K562 (cell line): ENCODE measurements at regions not wholly inside any gene's neighbourhood (a gene's known extent, or its start where the extent isn't known, plus 50 kb on each side); places are given as distances from the start of the nearest gene placed in this dataset.

Experiments
- CBX1 ChIP-seq: sonication (generic); IDR thresholded peaks from 2 replicates; pipeline ENCODE4 v1.6.1; 2016; ENCODE audit warnings: antibody characterized with exemption, low read depth, mild to moderate bottlenecking
- CSDE1 ChIP-seq, 2 experiments: fragments of 450-650 bp; IDR thresholded peaks; 2 replicates each; pipeline ENCODE4 v1.6.1; 2016; ENCODE audit warnings: mild to moderate bottlenecking in 1 of 2
- GATAD2A ChIP-seq: fragments of 450-650 bp; IDR thresholded peaks from 2 replicates; pipeline ENCODE4 v1.6.1; 2017
- HNRNPK ChIP-seq: fragments of 200-400 bp; formaldehyde crosslinking; IDR thresholded peaks from one replicate; pipeline ENCODE4 v1.6.1; 2018; ENCODE audit warnings: mild to moderate bottlenecking, low read depth, low read length; ENCODE audit not compliant: poor library complexity, severe bottlenecking
- JUNB ChIP-seq: fragments of 450-650 bp; formaldehyde crosslinking; conservative IDR thresholded peaks from 2 replicates; pipeline ENCODE4 v1.4.0; 2020; ENCODE audit warnings: mild to moderate bottlenecking
- MXI1 ChIP-seq: IDR thresholded peaks from 2 replicates; pipeline ENCODE4 v1.6.1; 2011; ENCODE audit warnings: low read depth, mild to moderate bottlenecking, improper control_type of control experiment, low read length
- RFX1 ChIP-seq: fragments of 450-650 bp; IDR thresholded peaks from 2 replicates; pipeline ENCODE4 v1.6.1; 2016; ENCODE audit warnings: mild to moderate bottlenecking, moderate library complexity
- SETDB1 ChIP-seq: IDR thresholded peaks from one replicate; pipeline ENCODE4 v1.6.1; 2012; ENCODE audit warnings: low read length, control low read depth, inconsistent platforms
- SMAD3 ChIP-seq: fragments of 450-650 bp; formaldehyde crosslinking; conservative IDR thresholded peaks from 2 replicates; pipeline ENCODE4 v1.4.0; 2020; ENCODE audit warnings: mild to moderate bottlenecking
- SMARCA5 ChIP-seq: fragments of 450-650 bp; IDR thresholded peaks from 2 replicates; pipeline ENCODE4 v1.6.1; 2016
- ZNF165 ChIP-seq: fragments of 250-450 bp; sonication (Bioruptor Pico); IDR thresholded peaks from 2 replicates; pipeline ENCODE4 v1.4.0; 2020; ENCODE audit warnings: borderline replicate concordance
- ZNF24 ChIP-seq: fragments of 450-650 bp; IDR thresholded peaks from 2 replicates; pipeline ENCODE4 v1.6.1; 2016
- ZNF696 ChIP-seq: fragments of 250-450 bp; sonication (Bioruptor Pico); conservative IDR thresholded peaks from 2 replicates; pipeline ENCODE4 v1.4.0; 2020; ENCODE audit warnings: mild to moderate bottlenecking, moderate library complexity
- ZNF77 ChIP-seq: fragments of 250-450 bp; sonication (Bioruptor Pico); IDR thresholded peaks from 2 replicates; pipeline ENCODE4 v1.5.0; 2020
- TF ChIP-seq, protein P1 (sequence below): sonication (generic); formaldehyde crosslinking; IDR thresholded peaks from 2 replicates; pipeline ENCODE4 v1.8.0; 2023; ENCODE audit warnings: missing genetic modification reagents, mild to moderate bottlenecking, borderline replicate concordance
- TF ChIP-seq, protein P2 (sequence below): sonication (generic); formaldehyde crosslinking; IDR thresholded peaks from 2 replicates; pipeline ENCODE4 v1.8.0; 2023; ENCODE audit warnings: mild to moderate bottlenecking, missing genetic modification reagents
- TF ChIP-seq, protein P3 (sequence below): fragments of 450-650 bp; IDR thresholded peaks from 2 replicates; pipeline ENCODE4 v1.6.1; 2016
- TF ChIP-seq, protein P4 (sequence below): IDR thresholded peaks from 2 replicates; pipeline ENCODE4 v1.6.1; 2014; ENCODE audit warnings: antibody characterized with exemption

DNA sequence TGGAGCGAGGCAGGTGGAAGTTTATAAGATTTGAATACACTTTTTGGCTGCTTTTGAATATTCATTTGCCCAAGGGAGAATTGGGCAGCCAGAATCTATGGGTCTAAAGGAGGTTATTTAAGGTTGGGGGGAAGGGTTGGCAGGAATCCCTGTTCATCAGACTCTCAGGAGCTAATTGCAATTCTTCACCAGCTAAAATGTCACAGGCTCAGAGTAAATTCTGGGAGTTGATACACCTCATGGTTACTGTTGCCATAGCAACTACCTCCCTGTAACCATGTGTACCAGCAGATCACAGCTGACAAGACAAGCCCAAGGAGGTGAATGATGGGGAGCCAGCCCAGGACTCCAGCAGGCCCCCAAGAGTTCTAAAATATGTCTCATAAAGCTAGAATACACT lies 75.5 kb downstream of the CAMK2N1 start (continued):
- TF ChIP-seq, protein P1, sequence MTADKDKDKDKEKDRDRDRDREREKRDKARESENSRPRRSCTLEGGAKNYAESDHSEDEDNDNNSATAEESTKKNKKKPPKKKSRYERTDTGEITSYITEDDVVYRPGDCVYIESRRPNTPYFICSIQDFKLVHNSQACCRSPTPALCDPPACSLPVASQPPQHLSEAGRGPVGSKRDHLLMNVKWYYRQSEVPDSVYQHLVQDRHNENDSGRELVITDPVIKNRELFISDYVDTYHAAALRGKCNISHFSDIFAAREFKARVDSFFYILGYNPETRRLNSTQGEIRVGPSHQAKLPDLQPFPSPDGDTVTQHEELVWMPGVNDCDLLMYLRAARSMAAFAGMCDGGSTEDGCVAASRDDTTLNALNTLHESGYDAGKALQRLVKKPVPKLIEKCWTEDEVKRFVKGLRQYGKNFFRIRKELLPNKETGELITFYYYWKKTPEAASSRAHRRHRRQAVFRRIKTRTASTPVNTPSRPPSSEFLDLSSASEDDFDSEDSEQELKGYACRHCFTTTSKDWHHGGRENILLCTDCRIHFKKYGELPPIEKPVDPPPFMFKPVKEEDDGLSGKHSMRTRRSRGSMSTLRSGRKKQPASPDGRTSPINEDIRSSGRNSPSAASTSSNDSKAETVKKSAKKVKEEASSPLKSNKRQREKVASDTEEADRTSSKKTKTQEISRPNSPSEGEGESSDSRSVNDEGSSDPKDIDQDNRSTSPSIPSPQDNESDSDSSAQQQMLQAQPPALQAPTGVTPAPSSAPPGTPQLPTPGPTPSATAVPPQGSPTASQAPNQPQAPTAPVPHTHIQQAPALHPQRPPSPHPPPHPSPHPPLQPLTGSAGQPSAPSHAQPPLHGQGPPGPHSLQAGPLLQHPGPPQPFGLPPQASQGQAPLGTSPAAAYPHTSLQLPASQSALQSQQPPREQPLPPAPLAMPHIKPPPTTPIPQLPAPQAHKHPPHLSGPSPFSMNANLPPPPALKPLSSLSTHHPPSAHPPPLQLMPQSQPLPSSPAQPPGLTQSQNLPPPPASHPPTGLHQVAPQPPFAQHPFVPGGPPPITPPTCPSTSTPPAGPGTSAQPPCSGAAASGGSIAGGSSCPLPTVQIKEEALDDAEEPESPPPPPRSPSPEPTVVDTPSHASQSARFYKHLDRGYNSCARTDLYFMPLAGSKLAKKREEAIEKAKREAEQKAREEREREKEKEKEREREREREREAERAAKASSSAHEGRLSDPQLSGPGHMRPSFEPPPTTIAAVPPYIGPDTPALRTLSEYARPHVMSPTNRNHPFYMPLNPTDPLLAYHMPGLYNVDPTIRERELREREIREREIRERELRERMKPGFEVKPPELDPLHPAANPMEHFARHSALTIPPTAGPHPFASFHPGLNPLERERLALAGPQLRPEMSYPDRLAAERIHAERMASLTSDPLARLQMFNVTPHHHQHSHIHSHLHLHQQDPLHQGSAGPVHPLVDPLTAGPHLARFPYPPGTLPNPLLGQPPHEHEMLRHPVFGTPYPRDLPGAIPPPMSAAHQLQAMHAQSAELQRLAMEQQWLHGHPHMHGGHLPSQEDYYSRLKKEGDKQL (CRISPR knock-in tag) = no peak
- TF ChIP-seq CBX1 (no peak), SMAD3 (CRISPR knock-in tag) (no peak), ZNF165 (CRISPR knock-in tag) (no peak), CSDE1 (IDR thresholded peaks at IDR 0.05) (peak in 1 of 2 experiments; percentile 32; a peak in 1 of 4 replicates), SETDB1 (no peak), SMARCA5 (no peak), ZNF77 (CRISPR knock-in tag) (no peak), MXI1 (peak; percentile 62; the same call in 1 of the 2 replicates), ZNF24 (no peak), GATAD2A (no peak), HNRNPK (no peak), RFX1 (peak; percentile 91), JUNB (no peak), ZNF696 (CRISPR knock-in tag) (no peak)
- TF ChIP-seq, protein P2, sequence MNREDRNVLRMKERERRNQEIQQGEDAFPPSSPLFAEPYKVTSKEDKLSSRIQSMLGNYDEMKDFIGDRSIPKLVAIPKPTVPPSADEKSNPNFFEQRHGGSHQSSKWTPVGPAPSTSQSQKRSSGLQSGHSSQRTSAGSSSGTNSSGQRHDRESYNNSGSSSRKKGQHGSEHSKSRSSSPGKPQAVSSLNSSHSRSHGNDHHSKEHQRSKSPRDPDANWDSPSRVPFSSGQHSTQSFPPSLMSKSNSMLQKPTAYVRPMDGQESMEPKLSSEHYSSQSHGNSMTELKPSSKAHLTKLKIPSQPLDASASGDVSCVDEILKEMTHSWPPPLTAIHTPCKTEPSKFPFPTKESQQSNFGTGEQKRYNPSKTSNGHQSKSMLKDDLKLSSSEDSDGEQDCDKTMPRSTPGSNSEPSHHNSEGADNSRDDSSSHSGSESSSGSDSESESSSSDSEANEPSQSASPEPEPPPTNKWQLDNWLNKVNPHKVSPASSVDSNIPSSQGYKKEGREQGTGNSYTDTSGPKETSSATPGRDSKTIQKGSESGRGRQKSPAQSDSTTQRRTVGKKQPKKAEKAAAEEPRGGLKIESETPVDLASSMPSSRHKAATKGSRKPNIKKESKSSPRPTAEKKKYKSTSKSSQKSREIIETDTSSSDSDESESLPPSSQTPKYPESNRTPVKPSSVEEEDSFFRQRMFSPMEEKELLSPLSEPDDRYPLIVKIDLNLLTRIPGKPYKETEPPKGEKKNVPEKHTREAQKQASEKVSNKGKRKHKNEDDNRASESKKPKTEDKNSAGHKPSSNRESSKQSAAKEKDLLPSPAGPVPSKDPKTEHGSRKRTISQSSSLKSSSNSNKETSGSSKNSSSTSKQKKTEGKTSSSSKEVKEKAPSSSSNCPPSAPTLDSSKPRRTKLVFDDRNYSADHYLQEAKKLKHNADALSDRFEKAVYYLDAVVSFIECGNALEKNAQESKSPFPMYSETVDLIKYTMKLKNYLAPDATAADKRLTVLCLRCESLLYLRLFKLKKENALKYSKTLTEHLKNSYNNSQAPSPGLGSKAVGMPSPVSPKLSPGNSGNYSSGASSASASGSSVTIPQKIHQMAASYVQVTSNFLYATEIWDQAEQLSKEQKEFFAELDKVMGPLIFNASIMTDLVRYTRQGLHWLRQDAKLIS (CRISPR knock-in tag) = no peak
- TF ChIP-seq, protein P3, sequence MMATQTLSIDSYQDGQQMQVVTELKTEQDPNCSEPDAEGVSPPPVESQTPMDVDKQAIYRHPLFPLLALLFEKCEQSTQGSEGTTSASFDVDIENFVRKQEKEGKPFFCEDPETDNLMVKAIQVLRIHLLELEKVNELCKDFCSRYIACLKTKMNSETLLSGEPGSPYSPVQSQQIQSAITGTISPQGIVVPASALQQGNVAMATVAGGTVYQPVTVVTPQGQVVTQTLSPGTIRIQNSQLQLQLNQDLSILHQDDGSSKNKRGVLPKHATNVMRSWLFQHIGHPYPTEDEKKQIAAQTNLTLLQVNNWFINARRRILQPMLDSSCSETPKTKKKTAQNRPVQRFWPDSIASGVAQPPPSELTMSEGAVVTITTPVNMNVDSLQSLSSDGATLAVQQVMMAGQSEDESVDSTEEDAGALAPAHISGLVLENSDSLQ = no peak
- TF ChIP-seq, protein P4, sequence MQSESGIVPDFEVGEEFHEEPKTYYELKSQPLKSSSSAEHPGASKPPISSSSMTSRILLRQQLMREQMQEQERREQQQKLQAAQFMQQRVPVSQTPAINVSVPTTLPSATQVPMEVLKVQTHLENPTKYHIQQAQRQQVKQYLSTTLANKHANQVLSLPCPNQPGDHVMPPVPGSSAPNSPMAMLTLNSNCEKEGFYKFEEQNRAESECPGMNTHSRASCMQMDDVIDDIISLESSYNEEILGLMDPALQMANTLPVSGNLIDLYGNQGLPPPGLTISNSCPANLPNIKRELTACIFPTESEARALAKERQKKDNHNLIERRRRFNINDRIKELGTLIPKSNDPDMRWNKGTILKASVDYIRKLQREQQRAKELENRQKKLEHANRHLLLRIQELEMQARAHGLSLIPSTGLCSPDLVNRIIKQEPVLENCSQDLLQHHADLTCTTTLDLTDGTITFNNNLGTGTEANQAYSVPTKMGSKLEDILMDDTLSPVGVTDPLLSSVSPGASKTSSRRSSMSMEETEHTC = no peak
